WTC11 (cell line): ENCODE measurements at regions not wholly inside any gene's neighbourhood (a gene's known extent, or its start where the extent isn't known, plus 50 kb on each side); places are given as distances from the start of the nearest gene placed in this dataset.

ENCODE experiments used
- ELF4 ChIP-seq: sonication (generic); formaldehyde crosslinking; IDR thresholded peaks from 2 replicates; pipeline ENCODE4 v1.8.1; 2022; ENCODE audit warnings: low read depth, mild to moderate bottlenecking, moderate library complexity, missing genetic modification reagents
- ESRRA ChIP-seq: sonication (generic); formaldehyde crosslinking; IDR thresholded peaks from 2 replicates; pipeline ENCODE4 v1.8.1; 2022; ENCODE audit warnings: mild to moderate bottlenecking, missing genetic modification reagents, borderline replicate concordance
- MYBL2 ChIP-seq: sonication (generic); formaldehyde crosslinking; IDR thresholded peaks from 2 replicates; pipeline ENCODE4 v1.8.1; 2023; ENCODE audit warnings: mild to moderate bottlenecking, moderate library complexity, missing genetic modification reagents
- NR2C2 ChIP-seq: sonication (generic); formaldehyde crosslinking; IDR thresholded peaks from 2 replicates; pipeline ENCODE4 v1.8.0; 2022; ENCODE audit warnings: mild to moderate bottlenecking, missing genetic modification reagents
- ZNF232 ChIP-seq: sonication (generic); formaldehyde crosslinking; IDR thresholded peaks from 2 replicates; pipeline ENCODE4 v1.8.0; 2022; ENCODE audit warnings: mild to moderate bottlenecking, missing genetic modification reagents
- ZNF416 ChIP-seq: fragments of 250-450 bp; sonication (Bioruptor Pico); IDR thresholded peaks from 2 replicates; pipeline ENCODE4 v1.9.0; 2021; ENCODE audit warnings: mild to moderate bottlenecking, inconsistent platforms
- TF ChIP-seq, protein P1 (sequence below): sonication (generic); formaldehyde crosslinking; IDR thresholded peaks from 2 replicates; pipeline ENCODE4 v1.8.1; 2023; ENCODE audit warnings: mild to moderate bottlenecking, missing genetic modification reagents, moderate library complexity
- TF ChIP-seq, protein P2 (sequence below): sonication (generic); formaldehyde crosslinking; IDR thresholded peaks from 2 replicates; pipeline ENCODE4 v1.8.1; 2023; ENCODE audit warnings: mild to moderate bottlenecking, missing genetic modification reagents, moderate library complexity
- TF ChIP-seq, protein P3 (sequence below): fragments of 250-450 bp; sonication (Bioruptor Pico); IDR thresholded peaks from 2 replicates; pipeline ENCODE4 v2.1.2; 2022; ENCODE audit warnings: mild to moderate bottlenecking, moderate library complexity
- TF ChIP-seq, protein P4 (sequence below): fragments of 200-600 bp; IDR thresholded peaks from 2 replicates; pipeline ENCODE4 v1.8.0; 2022; ENCODE audit warnings: antibody characterized with exemption
- TF ChIP-seq, protein P5 (sequence below): sonication (generic); formaldehyde crosslinking; conservative IDR thresholded peaks from 2 replicates; pipeline ENCODE4 v1.8.1; 2023; ENCODE audit warnings: mild to moderate bottlenecking, low read depth, missing genetic modification reagents, moderate library complexity
- TF ChIP-seq, protein P6 (sequence below): sonication (generic); formaldehyde crosslinking; IDR thresholded peaks from 2 replicates; pipeline ENCODE4 v1.8.1; 2023; ENCODE audit warnings: mild to moderate bottlenecking, missing genetic modification reagents
- TF ChIP-seq, protein P7 (sequence below): fragments of 250-450 bp; sonication (Bioruptor Pico); IDR thresholded peaks from 2 replicates; pipeline ENCODE4 v1.9.0; 2021; ENCODE audit warnings: mild to moderate bottlenecking
- TF ChIP-seq, protein P8 (sequence below): sonication (generic); formaldehyde crosslinking; IDR thresholded peaks from 2 replicates; pipeline ENCODE4 v1.8.1; 2023; ENCODE audit warnings: mild to moderate bottlenecking, missing genetic modification reagents, borderline replicate concordance

DNA sequence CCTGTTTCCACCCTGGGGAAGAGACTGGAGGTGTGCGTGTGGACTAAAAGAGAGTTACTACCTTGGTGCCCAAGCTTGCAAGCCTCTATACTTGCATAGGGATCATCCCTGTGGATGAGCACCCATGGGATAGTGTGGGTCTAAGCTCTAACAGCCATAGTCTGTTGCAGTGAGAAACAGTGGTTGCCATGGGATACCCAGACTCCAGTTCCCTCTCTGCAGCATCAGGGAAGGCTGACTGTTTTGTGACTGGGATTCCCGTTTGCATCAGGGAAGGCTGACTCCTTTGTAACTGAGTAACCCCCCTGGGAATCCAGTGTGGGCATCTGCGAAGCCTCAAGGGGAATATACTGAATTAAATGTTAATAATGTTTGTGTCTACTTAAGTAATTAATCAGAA, 196.1 kb downstream of the ZNF621 start:
- TF ChIP-seq, protein P1, sequence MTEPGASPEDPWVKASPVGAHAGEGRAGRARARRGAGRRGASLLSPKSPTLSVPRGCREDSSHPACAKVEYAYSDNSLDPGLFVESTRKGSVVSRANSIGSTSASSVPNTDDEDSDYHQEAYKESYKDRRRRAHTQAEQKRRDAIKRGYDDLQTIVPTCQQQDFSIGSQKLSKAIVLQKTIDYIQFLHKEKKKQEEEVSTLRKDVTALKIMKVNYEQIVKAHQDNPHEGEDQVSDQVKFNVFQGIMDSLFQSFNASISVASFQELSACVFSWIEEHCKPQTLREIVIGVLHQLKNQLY (CRISPR knock-in tag), result no peak
- TF ChIP-seq, protein P2, sequence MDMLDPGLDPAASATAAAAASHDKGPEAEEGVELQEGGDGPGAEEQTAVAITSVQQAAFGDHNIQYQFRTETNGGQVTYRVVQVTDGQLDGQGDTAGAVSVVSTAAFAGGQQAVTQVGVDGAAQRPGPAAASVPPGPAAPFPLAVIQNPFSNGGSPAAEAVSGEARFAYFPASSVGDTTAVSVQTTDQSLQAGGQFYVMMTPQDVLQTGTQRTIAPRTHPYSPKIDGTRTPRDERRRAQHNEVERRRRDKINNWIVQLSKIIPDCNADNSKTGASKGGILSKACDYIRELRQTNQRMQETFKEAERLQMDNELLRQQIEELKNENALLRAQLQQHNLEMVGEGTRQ, result no peak
- TF ChIP-seq, protein P3, sequence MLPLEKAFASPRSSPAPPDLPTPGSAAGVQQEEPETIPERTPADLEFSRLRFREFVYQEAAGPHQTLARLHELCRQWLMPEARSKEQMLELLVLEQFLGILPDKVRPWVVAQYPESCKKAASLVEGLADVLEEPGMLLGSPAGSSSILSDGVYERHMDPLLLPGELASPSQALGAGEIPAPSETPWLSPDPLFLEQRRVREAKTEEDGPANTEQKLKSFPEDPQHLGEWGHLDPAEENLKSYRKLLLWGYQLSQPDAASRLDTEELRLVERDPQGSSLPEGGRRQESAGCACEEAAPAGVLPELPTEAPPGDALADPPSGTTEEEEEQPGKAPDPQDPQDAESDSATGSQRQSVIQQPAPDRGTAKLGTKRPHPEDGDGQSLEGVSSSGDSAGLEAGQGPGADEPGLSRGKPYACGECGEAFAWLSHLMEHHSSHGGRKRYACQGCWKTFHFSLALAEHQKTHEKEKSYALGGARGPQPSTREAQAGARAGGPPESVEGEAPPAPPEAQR (CRISPR knock-in tag), result no peak
- TF ChIP-seq, protein P4, sequence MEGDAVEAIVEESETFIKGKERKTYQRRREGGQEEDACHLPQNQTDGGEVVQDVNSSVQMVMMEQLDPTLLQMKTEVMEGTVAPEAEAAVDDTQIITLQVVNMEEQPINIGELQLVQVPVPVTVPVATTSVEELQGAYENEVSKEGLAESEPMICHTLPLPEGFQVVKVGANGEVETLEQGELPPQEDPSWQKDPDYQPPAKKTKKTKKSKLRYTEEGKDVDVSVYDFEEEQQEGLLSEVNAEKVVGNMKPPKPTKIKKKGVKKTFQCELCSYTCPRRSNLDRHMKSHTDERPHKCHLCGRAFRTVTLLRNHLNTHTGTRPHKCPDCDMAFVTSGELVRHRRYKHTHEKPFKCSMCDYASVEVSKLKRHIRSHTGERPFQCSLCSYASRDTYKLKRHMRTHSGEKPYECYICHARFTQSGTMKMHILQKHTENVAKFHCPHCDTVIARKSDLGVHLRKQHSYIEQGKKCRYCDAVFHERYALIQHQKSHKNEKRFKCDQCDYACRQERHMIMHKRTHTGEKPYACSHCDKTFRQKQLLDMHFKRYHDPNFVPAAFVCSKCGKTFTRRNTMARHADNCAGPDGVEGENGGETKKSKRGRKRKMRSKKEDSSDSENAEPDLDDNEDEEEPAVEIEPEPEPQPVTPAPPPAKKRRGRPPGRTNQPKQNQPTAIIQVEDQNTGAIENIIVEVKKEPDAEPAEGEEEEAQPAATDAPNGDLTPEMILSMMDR, result no peak
- TF ChIP-seq ESRRA (CRISPR knock-in tag), result no peak
- TF ChIP-seq, protein P5, sequence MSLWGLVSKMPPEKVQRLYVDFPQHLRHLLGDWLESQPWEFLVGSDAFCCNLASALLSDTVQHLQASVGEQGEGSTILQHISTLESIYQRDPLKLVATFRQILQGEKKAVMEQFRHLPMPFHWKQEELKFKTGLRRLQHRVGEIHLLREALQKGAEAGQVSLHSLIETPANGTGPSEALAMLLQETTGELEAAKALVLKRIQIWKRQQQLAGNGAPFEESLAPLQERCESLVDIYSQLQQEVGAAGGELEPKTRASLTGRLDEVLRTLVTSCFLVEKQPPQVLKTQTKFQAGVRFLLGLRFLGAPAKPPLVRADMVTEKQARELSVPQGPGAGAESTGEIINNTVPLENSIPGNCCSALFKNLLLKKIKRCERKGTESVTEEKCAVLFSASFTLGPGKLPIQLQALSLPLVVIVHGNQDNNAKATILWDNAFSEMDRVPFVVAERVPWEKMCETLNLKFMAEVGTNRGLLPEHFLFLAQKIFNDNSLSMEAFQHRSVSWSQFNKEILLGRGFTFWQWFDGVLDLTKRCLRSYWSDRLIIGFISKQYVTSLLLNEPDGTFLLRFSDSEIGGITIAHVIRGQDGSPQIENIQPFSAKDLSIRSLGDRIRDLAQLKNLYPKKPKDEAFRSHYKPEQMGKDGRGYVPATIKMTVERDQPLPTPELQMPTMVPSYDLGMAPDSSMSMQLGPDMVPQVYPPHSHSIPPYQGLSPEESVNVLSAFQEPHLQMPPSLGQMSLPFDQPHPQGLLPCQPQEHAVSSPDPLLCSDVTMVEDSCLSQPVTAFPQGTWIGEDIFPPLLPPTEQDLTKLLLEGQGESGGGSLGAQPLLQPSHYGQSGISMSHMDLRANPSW, result no peak
- TF ChIP-seq, protein P6, sequence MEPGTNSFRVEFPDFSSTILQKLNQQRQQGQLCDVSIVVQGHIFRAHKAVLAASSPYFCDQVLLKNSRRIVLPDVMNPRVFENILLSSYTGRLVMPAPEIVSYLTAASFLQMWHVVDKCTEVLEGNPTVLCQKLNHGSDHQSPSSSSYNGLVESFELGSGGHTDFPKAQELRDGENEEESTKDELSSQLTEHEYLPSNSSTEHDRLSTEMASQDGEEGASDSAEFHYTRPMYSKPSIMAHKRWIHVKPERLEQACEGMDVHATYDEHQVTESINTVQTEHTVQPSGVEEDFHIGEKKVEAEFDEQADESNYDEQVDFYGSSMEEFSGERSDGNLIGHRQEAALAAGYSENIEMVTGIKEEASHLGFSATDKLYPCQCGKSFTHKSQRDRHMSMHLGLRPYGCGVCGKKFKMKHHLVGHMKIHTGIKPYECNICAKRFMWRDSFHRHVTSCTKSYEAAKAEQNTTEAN, result no peak
- TF ChIP-seq ELF4 (CRISPR knock-in tag), result no peak
- TF ChIP-seq ZNF232, result no peak
- TF ChIP-seq, protein P7, sequence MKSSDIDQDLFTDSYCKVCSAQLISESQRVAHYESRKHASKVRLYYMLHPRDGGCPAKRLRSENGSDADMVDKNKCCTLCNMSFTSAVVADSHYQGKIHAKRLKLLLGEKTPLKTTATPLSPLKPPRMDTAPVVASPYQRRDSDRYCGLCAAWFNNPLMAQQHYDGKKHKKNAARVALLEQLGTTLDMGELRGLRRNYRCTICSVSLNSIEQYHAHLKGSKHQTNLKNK, result no peak
- TF ChIP-seq MYBL2, result no peak
- TF ChIP-seq, protein P8, sequence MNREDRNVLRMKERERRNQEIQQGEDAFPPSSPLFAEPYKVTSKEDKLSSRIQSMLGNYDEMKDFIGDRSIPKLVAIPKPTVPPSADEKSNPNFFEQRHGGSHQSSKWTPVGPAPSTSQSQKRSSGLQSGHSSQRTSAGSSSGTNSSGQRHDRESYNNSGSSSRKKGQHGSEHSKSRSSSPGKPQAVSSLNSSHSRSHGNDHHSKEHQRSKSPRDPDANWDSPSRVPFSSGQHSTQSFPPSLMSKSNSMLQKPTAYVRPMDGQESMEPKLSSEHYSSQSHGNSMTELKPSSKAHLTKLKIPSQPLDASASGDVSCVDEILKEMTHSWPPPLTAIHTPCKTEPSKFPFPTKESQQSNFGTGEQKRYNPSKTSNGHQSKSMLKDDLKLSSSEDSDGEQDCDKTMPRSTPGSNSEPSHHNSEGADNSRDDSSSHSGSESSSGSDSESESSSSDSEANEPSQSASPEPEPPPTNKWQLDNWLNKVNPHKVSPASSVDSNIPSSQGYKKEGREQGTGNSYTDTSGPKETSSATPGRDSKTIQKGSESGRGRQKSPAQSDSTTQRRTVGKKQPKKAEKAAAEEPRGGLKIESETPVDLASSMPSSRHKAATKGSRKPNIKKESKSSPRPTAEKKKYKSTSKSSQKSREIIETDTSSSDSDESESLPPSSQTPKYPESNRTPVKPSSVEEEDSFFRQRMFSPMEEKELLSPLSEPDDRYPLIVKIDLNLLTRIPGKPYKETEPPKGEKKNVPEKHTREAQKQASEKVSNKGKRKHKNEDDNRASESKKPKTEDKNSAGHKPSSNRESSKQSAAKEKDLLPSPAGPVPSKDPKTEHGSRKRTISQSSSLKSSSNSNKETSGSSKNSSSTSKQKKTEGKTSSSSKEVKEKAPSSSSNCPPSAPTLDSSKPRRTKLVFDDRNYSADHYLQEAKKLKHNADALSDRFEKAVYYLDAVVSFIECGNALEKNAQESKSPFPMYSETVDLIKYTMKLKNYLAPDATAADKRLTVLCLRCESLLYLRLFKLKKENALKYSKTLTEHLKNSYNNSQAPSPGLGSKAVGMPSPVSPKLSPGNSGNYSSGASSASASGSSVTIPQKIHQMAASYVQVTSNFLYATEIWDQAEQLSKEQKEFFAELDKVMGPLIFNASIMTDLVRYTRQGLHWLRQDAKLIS, result no peak
- no peak for TF ChIP-seq NR2C2
- TF ChIP-seq ZNF416, result no peak
